Osteocyte (in vitro differentiated cells): ENCODE measurements at regions not wholly inside any gene's neighbourhood (a gene's known extent, or its start where the extent isn't known, plus 50 kb on each side); places are given as distances from the start of the nearest gene placed in this dataset.

Source experiments
- DNase-seq: peaks from one replicate; pipeline ENCODE4 v3.0.0; 2021; ENCODE audit warnings: mixed read lengths; ENCODE audit not compliant: unreplicated experiment; ENCODE audit errors: extremely low spot score
- H3K27ac Mint-ChIP-seq: one replicate; pipeline ENCODE4 v1.8.0; 2021; ENCODE audit warnings: mild to moderate bottlenecking, mixed read lengths; ENCODE audit not compliant: unreplicated experiment
- H3K27me3 Mint-ChIP-seq: one replicate; pipeline ENCODE4 v1.8.0; 2021; ENCODE audit warnings: mixed read lengths; ENCODE audit not compliant: unreplicated experiment
- H3K36me3 Mint-ChIP-seq: one replicate; pipeline ENCODE4 v1.8.0; 2021; ENCODE audit warnings: mixed read lengths; ENCODE audit not compliant: unreplicated experiment
- H3K4me1 Mint-ChIP-seq: one replicate; pipeline ENCODE4 v1.8.0; 2021; ENCODE audit warnings: mixed read lengths; ENCODE audit not compliant: unreplicated experiment
- H3K4me3 Mint-ChIP-seq: one replicate; pipeline ENCODE4 v1.8.0; 2021; ENCODE audit warnings: mild to moderate bottlenecking, moderate library complexity, mixed read lengths; ENCODE audit not compliant: unreplicated experiment
- H3K9me3 Mint-ChIP-seq: one replicate; pipeline ENCODE4 v1.8.0; 2021; ENCODE audit warnings: mixed read lengths; ENCODE audit not compliant: unreplicated experiment
- TF ChIP-seq, protein P1 (sequence below): fragments of 200-600 bp; sonication (generic); IDR thresholded peaks from 2 replicates; pipeline ENCODE4 v1.5.0; 2021; ENCODE audit warnings: antibody characterized with exemption, mild to moderate bottlenecking, moderate library complexity

DNA sequence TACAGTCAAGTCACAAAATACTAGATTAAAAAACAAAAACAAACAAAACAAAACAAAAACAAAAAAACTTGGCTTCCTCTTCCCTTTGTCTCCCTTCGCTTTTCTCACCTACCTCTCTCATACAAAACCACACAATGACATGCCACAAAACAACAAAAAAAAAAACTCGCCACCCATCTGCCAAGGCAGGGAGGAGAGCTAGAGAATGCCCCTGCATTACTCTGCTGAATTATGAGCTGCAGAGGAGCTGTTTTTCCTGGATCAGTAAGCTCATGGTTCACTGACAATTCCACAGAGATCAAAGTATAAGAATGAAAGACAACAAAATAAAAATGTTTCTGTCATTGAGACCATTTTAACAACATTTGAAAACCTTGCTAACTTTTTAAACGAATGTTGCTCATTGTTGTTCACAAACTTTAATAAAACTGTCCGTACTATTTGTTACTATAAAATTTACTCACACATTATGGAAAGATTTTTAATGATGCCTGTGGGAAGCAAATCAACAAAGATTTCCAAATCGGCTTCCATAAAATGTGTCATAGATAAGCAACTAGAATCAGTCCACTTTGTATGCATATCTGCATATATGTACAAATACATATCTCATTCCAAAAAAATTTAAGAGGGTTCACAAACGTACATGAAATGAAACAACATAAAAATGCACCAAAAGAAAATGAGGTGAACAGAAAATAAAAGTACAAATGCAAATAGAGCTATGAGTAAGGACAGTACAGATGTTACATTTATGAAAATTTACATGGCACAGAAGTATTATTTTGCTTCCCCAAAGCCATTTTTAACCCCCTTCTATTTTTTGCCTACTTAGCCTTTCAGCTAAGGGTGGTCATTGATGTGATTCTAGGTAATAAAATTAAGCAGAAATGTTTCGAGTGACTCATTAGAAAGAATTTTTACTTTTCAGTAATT lies 252.4 kb upstream of the FAT4 start:
- H3K27me3 Mint-ChIP-seq = no peaks in the 10 kb centered on the region
- H3K27ac Mint-ChIP-seq = no peak overlapping the region
- TF ChIP-seq, protein P1, sequence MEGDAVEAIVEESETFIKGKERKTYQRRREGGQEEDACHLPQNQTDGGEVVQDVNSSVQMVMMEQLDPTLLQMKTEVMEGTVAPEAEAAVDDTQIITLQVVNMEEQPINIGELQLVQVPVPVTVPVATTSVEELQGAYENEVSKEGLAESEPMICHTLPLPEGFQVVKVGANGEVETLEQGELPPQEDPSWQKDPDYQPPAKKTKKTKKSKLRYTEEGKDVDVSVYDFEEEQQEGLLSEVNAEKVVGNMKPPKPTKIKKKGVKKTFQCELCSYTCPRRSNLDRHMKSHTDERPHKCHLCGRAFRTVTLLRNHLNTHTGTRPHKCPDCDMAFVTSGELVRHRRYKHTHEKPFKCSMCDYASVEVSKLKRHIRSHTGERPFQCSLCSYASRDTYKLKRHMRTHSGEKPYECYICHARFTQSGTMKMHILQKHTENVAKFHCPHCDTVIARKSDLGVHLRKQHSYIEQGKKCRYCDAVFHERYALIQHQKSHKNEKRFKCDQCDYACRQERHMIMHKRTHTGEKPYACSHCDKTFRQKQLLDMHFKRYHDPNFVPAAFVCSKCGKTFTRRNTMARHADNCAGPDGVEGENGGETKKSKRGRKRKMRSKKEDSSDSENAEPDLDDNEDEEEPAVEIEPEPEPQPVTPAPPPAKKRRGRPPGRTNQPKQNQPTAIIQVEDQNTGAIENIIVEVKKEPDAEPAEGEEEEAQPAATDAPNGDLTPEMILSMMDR = no peak
- no peaks in the 10 kb centered on the region for H3K9me3 Mint-ChIP-seq
- DNase-seq = no peak
- no peak overlapping the region for H3K4me3 Mint-ChIP-seq
- peaks cover 6% of the 10 kb centered on the region for H3K4me1 Mint-ChIP-seq
- no peaks in the 10 kb centered on the region for H3K36me3 Mint-ChIP-seq

DNA sequence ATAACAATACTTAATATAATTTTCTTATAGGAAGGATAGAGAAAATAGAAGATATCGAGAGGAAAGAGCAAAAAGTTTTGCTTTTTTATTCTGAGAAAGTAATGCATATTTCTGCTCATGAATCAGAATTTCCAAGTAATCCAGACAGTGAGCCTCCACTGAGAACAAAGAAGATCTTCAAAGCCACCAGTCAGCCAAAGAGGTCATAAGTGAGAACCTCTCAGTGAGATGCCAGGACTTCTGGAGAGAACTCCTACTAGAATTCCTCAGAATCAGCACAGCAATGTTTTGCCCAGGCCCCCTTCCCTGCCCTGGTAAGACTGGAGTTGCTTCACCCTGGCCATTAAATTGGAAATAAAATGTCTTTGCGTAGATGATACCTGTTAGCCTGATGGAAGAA lies 254.4 kb upstream of the FAT4 start:
- DNase-seq = no peak
- peaks cover 6% of the 10 kb centered on the region for H3K4me1 Mint-ChIP-seq
- TF ChIP-seq, protein P1 = no peak
- no peaks in the 10 kb centered on the region for H3K27me3 Mint-ChIP-seq
- no peaks in the 10 kb centered on the region for H3K9me3 Mint-ChIP-seq
- no peaks in the 10 kb centered on the region for H3K36me3 Mint-ChIP-seq
- no peak overlapping the region for H3K27ac Mint-ChIP-seq
- no peak overlapping the region for H3K4me3 Mint-ChIP-seq

DNA sequence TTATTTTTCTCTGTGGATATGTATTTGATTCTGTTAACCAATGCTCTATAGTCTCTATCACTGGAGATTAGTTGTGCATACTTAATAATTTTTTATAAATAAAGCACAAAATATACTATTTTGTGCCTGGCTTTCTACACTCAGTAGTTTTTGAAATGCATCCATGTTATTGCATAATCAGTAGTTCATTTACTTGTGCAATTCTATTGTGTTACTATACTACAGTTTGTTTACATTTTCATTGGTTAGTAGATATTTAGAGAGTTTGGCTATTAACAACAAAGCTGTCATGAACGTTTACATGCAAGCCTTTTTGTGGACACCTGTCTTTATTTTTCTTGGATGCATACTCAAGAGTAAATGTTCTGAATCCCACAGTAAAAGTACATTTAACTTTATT lies 265.0 kb upstream of the FAT4 start:
- DNase-seq = no peak
- Mint-ChIP-seq H3K36me3 (no peaks in the 10 kb centered on the region), H3K4me3 (no peak overlapping the region), H3K27me3 (no peaks in the 10 kb centered on the region), H3K4me1 (peaks cover 21% of the 10 kb centered on the region), H3K9me3 (peaks cover 19% of the 10 kb centered on the region), H3K27ac (no peak overlapping the region)
- TF ChIP-seq, protein P1 = no peak

DNA sequence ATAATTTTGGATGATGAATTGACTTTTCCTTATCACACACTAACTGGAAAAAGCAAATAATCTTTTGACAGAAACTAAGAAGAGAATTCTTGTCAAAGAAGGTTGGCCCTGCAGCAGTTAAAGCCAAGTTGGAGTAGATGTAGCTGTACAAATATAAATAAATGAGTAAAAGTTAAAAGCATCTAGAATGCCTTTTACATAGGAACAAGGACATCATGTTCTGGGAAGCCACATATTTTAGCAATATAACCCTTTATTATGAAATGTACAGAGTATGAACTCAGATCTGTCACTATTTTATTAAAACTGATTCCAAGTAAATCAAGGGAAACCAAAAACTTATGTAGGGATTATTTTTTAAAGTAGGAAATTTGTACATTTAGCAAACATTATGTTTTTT lies 269.4 kb upstream of the FAT4 start:
- H3K4me3 Mint-ChIP-seq = no peak overlapping the region
- no peaks in the 10 kb centered on the region for H3K36me3 Mint-ChIP-seq
- H3K27ac Mint-ChIP-seq = no peak overlapping the region
- no peak for DNase-seq
- H3K27me3 Mint-ChIP-seq = no peaks in the 10 kb centered on the region
- peaks cover 26% of the 10 kb centered on the region for H3K4me1 Mint-ChIP-seq
- TF ChIP-seq, protein P1 = no peak
- peaks cover 19% of the 10 kb centered on the region for H3K9me3 Mint-ChIP-seq

DNA sequence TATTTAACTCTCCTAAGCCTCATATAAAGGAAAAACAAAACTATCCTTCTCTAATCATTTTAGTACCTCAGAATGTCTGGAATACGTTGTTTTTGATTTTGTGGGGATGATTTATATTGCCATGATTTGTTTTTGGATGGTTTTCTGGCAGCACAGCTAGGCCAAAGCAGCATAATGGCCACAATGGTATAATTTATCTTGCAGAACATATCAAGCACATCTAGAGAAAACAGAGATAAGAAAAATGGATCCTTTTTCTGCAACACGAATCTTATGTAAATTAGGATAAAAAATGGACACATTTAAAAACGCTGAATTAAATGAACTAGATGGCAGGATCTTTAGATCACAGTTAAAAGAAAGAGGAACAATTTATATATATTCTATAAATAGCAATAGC lies 269.9 kb upstream of the FAT4 start:
- H3K36me3 Mint-ChIP-seq = no peaks in the 10 kb centered on the region
- no peak for DNase-seq
- no peaks in the 10 kb centered on the region for H3K27me3 Mint-ChIP-seq

More for the DNA sequence above, 269.9 kb upstream of the FAT4 start:
- peaks cover 26% of the 10 kb centered on the region for H3K4me1 Mint-ChIP-seq
- H3K9me3 Mint-ChIP-seq = peaks cover 19% of the 10 kb centered on the region
- TF ChIP-seq, protein P1 = no peak
- H3K27ac Mint-ChIP-seq = no peak overlapping the region
- H3K4me3 Mint-ChIP-seq = no peak overlapping the region
